Testis (tissue), 2 donors: ENCODE measurements at regions not wholly inside any gene's neighbourhood (a gene's known extent, or its start where the extent isn't known, plus 50 kb on each side); places are given as distances from the start of the nearest gene placed in this dataset.

Experiments used
- DNase-seq: peaks from one replicate; pipeline ENCODE4 v3.0.0-alpha.2; 2019
- H3K27ac ChIP-seq, 2 donors: fragments of 200-600 bp; sonication (generic); one replicate each; pipeline ENCODE4 v1.5.1; 2019
- H3K27me3 ChIP-seq: fragments of 200-600 bp; sonication (generic); one replicate; pipeline ENCODE4 v1.5.1; 2019
- H3K36me3 ChIP-seq: fragments of 200-600 bp; sonication (generic); one replicate; pipeline ENCODE4 v1.5.1; 2017; ENCODE audit warnings: low read depth; ENCODE audit errors: missing control alignments
- H3K4me1 ChIP-seq: fragments of 200-600 bp; sonication (generic); one replicate; pipeline ENCODE4 v1.5.1; 2019
- H3K4me3 ChIP-seq, 2 donors: fragments of 200-600 bp; sonication (generic); one replicate each; pipeline ENCODE4 v1.5.1; 2017 to 2019
- H3K9me3 ChIP-seq: fragments of 200-600 bp; sonication (generic); one replicate; pipeline ENCODE4 v1.5.1; 2017
- CTCF ChIP-seq, 3 experiments: fragments of 450-650 bp in 2 of 3; fragments of 200-600 bp in 1 of 3; sonication (generic) in 1 of 3; IDR thresholded peaks; one replicate each; pipeline ENCODE4 v1.5.1; 2016 to 2019; ENCODE audit warnings: antibody characterized with exemption in 3 of 3, mild to moderate bottlenecking in 2 of 3, moderate library complexity in 1 of 3
- POLR2A ChIP-seq: fragments of 450-650 bp; IDR thresholded peaks from one replicate; pipeline ENCODE4 v1.6.1; 2017; ENCODE audit warnings: antibody characterized with exemption, mild to moderate bottlenecking, moderate library complexity
- WGBS, 2 donors: methylation state at CpG; one replicate each; pipeline ENCODE4 v1.1.5; 2018; 5-methylcytosine and 5-hydroxymethylcytosine counted together
- intact Hi-C: fragments of 100-400 bp; cut with DNase I; formaldehyde crosslinking; loops from one replicate; pipeline ENCODE4 v1.15.1; 2023; ENCODE audit warnings: low total_unique reads

GRCh38 chr22:48310740-48311139 lies 1516.9 kb downstream of the BRD1 start:
- Histone ChIP-seq H3K4me3 (no peak overlapping the region), H3K36me3 (no peaks in the 10 kb centered on the region), H3K4me1 (no peaks in the 10 kb centered on the region), H3K27me3 (no peaks in the 10 kb centered on the region), H3K27ac (no peak overlapping the region), H3K9me3 (no peaks in the 10 kb centered on the region)
- WGBS, 2 donors = 73 to 87% methylated on average over 10 of the region's 10 CpGs
- DNase-seq = no peak
- intact Hi-C loops = no loop called here
- no peak for TF ChIP-seq POLR2A

- 69 to 84% methylated on average over 6 of the region's 6 CpGs for WGBS, 2 donors
- intact Hi-C loops = no loop called here
- TF ChIP-seq CTCF (IDR thresholded peaks at IDR 0.05) (no peak), POLR2A (no peak)
- Histone ChIP-seq H3K9me3 (no peaks in the 10 kb centered on the region), H3K4me3 (no peak overlapping the region), H3K36me3 (no peaks in the 10 kb centered on the region), H3K4me1 (no peaks in the 10 kb centered on the region), H3K27me3 (no peaks in the 10 kb centered on the region), H3K27ac (no peak overlapping the region)
- no peak for DNase-seq
These were observed 1517.4 kb downstream of the BRD1 start for GRCh38 chr22:48310289-48310688.

- 38 to 42% methylated on average over 8 of the region's 8 CpGs for whole genome bisulfite sequencing, 2 donors
- H3K4me3 ChIP-seq = no peak overlapping the region
- no peaks in the 10 kb centered on the region for H3K4me1 ChIP-seq
- DNase-seq = no peak
- H3K36me3 ChIP-seq = no peaks in the 10 kb centered on the region
- no peak for TF ChIP-seq CTCF (IDR thresholded peaks at IDR 0.05)
- TF ChIP-seq POLR2A = no peak
- no peaks in the 10 kb centered on the region for H3K9me3 ChIP-seq
- H3K27ac ChIP-seq = no peak overlapping the region
- H3K27me3 ChIP-seq = no peaks in the 10 kb centered on the region
- intact Hi-C loops = no loop called here
These were observed 1517.8 kb downstream of the BRD1 start for GRCh38 chr22:48309836-48310235.

- no peak overlapping the region for H3K27ac ChIP-seq
- H3K4me3 ChIP-seq = no peak overlapping the region
- H3K27me3 ChIP-seq = no peaks in the 10 kb centered on the region
- DNase-seq = no peak
- no peaks in the 10 kb centered on the region for H3K36me3 ChIP-seq
- H3K4me1 ChIP-seq = no peaks in the 10 kb centered on the region
- H3K9me3 ChIP-seq = no peaks in the 10 kb centered on the region
- TF ChIP-seq POLR2A = no peak
- no peak for TF ChIP-seq CTCF (IDR thresholded peaks at IDR 0.05)
- intact Hi-C loops = no loop called here
- 89 to 90% methylated on average over 11 to 18 of the region's 18 CpGs for WGBS, 2 donors
These were observed 1518.5 kb downstream of the BRD1 start for GRCh38 chr22:48309115-48309705.

- Histone ChIP-seq H3K4me1 (no peaks in the 10 kb centered on the region), H3K27me3 (no peaks in the 10 kb centered on the region), H3K4me3 (no peak overlapping the region), H3K9me3 (no peaks in the 10 kb centered on the region), H3K36me3 (no peaks in the 10 kb centered on the region), H3K27ac (no peak overlapping the region)
- no peak for TF ChIP-seq POLR2A
- no peak for TF ChIP-seq CTCF (IDR thresholded peaks at IDR 0.05)
- DNase-seq = no peak
- WGBS, 2 donors = 85 to 89% methylated on average over 6 to 7 of the region's 7 CpGs
- intact Hi-C loops = no loop called here
These were observed 1519.7 kb downstream of the BRD1 start for GRCh38 chr22:48307931-48308330.
